ENCODE measurements at regions not wholly inside any gene's neighbourhood (a gene's known extent, or its start where the extent isn't known, plus 50 kb on each side); places are given as distances from the start of the nearest gene placed in this dataset.

DNA sequence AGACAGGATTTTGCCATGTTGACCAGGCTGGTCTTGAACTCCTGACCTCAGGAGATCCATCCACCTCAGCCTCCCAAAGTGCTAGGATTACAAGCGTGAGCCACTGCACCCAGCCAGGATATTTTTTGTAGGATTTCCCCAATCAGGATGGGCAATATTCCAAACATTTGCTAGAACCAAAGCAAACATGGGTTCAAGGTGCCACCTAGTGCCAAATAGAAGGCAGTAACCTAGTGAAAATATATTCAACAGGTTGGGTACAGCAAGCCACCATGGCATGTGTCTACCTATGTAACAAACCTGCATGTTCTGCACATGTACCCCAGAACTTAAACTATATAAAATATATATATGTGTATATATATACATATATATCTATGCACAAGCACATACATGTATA lies 185.9 kb upstream of the CADM2 start:
- Histone ChIP-seq H3K4me1 (no peaks in the 10 kb centered on the region), H3K4me3 (ENCODE audit: low read depth, low read length) (no peak overlapping the region), H3K9me3 (no peaks in the 10 kb centered on the region), H3K27me3 (no peaks in the 10 kb centered on the region), H3K36me3 (no peaks in the 10 kb centered on the region)
- peak; percentile 26 for DNase-seq
- TF ChIP-seq, protein P1, sequence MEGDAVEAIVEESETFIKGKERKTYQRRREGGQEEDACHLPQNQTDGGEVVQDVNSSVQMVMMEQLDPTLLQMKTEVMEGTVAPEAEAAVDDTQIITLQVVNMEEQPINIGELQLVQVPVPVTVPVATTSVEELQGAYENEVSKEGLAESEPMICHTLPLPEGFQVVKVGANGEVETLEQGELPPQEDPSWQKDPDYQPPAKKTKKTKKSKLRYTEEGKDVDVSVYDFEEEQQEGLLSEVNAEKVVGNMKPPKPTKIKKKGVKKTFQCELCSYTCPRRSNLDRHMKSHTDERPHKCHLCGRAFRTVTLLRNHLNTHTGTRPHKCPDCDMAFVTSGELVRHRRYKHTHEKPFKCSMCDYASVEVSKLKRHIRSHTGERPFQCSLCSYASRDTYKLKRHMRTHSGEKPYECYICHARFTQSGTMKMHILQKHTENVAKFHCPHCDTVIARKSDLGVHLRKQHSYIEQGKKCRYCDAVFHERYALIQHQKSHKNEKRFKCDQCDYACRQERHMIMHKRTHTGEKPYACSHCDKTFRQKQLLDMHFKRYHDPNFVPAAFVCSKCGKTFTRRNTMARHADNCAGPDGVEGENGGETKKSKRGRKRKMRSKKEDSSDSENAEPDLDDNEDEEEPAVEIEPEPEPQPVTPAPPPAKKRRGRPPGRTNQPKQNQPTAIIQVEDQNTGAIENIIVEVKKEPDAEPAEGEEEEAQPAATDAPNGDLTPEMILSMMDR (IDR thresholded peaks at IDR 0.05; ENCODE audit: low read depth, low read length) = peak; percentile 56

DNA sequence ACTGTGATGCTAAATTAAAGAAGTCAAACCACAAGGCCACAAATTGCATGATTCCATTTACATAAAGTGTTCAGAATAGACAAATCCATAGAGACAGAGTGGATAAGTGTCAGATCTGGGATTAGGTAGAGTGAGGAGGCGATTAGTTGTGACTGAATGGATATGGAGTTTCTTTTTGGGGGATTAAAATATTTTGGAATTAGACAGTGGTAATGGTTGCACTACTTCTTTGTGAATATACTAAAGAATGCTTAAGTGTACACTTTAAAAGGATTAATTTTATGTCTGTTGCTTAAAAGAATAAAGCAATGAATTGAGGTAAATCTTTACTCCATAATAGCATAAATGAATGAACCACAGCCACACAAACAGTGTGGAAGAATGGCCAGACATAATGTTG lies 175.5 kb upstream of the CADM2 start:
- Histone ChIP-seq H3K4me3 (ENCODE audit: low read depth, low read length) (no peak overlapping the region), H3K36me3 (no peaks in the 10 kb centered on the region), H3K27me3 (no peaks in the 10 kb centered on the region), H3K9me3 (no peaks in the 10 kb centered on the region), H3K4me1 (no peaks in the 10 kb centered on the region)
- no peak for DNase-seq
- TF ChIP-seq, protein P1 (IDR thresholded peaks at IDR 0.05; ENCODE audit: low read depth, low read length) = no peak

DNA sequence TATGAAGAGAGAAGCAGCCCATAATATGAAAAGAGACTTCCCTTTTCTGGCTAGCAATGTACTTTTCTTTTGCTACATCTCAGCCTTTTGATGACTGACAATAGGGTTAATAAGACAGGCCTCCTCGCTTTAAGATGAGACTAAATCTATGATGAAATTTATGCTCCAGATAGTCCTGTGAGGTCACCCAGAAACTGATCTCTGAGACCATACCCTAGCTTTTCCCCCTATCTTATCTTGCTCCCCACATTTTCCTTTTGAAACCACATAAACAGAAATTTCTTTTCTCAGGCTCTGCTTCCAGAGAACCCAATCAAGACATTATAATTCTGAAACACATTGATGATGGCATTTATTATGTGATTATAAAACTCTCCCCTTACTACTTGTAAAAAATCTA lies 168.8 kb upstream of the CADM2 start:
- H3K27me3 ChIP-seq = no peaks in the 10 kb centered on the region
- no peak overlapping the region for H3K4me3 ChIP-seq (ENCODE audit: low read depth, low read length)
- DNase-seq = no peak
- H3K36me3 ChIP-seq = no peaks in the 10 kb centered on the region
- no peaks in the 10 kb centered on the region for H3K4me1 ChIP-seq
- no peaks in the 10 kb centered on the region for H3K9me3 ChIP-seq
- TF ChIP-seq, protein P1 (IDR thresholded peaks at IDR 0.05; ENCODE audit: low read depth, low read length) = no peak

DNA sequence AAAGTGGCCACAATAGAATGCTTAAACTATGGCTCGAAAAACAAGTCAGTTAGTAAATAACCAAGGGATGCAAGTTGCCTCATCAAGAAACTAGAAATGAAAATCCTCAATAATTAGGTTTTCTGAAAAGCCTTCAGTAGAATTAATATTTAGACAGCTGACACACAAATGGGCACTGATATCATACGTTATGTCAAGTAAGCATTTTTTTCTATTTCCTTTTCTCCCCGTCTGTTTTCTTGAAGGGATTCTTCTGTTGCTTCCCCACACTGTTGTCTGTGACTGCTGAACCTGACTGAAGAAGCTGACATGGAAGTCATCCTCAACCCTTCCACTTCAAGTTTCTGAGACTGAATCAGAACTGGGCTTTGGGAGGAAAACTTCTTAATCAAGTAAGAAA lies 151.8 kb upstream of the CADM2 start:
- TF ChIP-seq, protein P1 (IDR thresholded peaks at IDR 0.05; ENCODE audit: low read depth, low read length) = no peak
- H3K9me3 ChIP-seq = no peaks in the 10 kb centered on the region
- H3K4me3 ChIP-seq (ENCODE audit: low read depth, low read length) = no peak overlapping the region
- H3K36me3 ChIP-seq = no peaks in the 10 kb centered on the region
- DNase-seq = no peak
- no peaks in the 10 kb centered on the region for H3K4me1 ChIP-seq
- H3K27me3 ChIP-seq = no peaks in the 10 kb centered on the region

DNA sequence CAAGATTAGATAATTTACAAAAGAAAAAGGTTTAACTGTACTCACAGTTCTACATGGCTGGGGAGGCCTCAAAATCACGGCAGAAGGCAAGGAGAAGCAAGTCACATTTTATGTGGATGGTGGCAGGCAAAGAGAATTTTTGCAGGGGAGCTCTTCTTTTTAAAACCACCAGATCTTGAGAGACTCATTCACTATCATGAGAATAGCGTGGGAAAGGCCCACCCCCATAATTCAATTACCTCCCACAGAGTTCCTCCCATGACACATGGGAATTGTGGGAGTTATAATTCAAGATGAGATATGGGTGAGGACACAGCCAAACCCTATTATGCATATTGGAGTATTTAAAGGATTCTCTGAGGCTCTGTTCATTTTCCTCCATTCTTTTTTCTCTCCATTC lies 138.7 kb upstream of the CADM2 start:
- no peak overlapping the region for H3K4me3 ChIP-seq (ENCODE audit: low read depth, low read length)
- TF ChIP-seq, protein P1 (IDR thresholded peaks at IDR 0.05; ENCODE audit: low read depth, low read length) = no peak

DNA sequence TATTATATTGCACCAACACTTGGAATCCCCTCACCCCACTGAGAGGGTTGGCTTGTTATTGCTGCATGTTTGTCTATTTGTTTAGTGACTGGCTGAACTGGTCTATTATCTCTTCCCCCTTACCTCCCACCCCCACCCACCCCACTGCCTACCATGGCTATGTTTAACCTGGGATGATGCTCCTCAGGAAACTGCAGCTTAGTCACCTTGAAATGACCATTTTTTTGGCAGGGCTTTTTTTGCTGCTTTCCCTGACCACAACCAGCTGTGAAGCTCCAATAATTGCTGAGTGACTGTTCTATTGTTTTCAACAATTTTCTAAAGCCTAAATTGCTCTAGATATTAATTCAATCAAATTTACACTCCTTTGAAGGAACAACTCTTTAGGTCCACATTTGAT lies 137.9 kb upstream of the CADM2 start:
- H3K4me3 ChIP-seq (ENCODE audit: low read depth, low read length) = no peak overlapping the region
- no peak for DNase-seq
- H3K36me3 ChIP-seq = no peaks in the 10 kb centered on the region
- H3K4me1 ChIP-seq = no peaks in the 10 kb centered on the region; the same call in 1 of the 2 replicates
- TF ChIP-seq, protein P1 (IDR thresholded peaks at IDR 0.05; ENCODE audit: low read depth, low read length) = no peak
- H3K9me3 ChIP-seq = no peaks in the 10 kb centered on the region
- H3K27me3 ChIP-seq = no peaks in the 10 kb centered on the region

More for the DNA sequence above, 138.7 kb upstream of the CADM2 start:
- H3K9me3 ChIP-seq = no peaks in the 10 kb centered on the region
- no peaks in the 10 kb centered on the region for H3K27me3 ChIP-seq
- H3K4me1 ChIP-seq = no peaks in the 10 kb centered on the region; the same call in 1 of the 2 replicates
- DNase-seq = peak; percentile 25
- H3K36me3 ChIP-seq = no peaks in the 10 kb centered on the region

All from BE2C (cell line).